ENCODE measurements at regions not wholly inside any gene's neighbourhood (a gene's known extent, or its start where the extent isn't known, plus 50 kb on each side); places are given as distances from the start of the nearest gene placed in this dataset.

DNA sequence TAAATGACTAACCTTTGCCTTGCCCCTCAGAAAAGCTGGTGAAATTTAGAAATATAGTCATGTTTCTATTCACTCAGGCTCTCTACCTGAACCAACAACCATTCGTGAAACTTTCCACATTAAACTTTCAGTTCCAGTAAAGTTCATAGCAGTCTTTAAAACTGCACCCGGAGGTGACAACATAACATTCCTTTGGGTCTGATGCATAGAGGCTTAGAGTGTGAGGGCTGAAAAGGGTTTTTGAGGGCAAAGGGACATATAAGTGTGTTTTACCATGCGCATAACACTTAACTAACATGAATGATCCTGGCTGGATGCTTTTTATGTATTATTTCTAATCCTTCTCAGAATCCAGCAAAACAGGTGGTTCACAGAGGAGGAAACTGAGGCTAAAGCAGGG is 471.7 kb upstream of the MCTP2 start:
- TF ChIP-seq, protein P1, sequence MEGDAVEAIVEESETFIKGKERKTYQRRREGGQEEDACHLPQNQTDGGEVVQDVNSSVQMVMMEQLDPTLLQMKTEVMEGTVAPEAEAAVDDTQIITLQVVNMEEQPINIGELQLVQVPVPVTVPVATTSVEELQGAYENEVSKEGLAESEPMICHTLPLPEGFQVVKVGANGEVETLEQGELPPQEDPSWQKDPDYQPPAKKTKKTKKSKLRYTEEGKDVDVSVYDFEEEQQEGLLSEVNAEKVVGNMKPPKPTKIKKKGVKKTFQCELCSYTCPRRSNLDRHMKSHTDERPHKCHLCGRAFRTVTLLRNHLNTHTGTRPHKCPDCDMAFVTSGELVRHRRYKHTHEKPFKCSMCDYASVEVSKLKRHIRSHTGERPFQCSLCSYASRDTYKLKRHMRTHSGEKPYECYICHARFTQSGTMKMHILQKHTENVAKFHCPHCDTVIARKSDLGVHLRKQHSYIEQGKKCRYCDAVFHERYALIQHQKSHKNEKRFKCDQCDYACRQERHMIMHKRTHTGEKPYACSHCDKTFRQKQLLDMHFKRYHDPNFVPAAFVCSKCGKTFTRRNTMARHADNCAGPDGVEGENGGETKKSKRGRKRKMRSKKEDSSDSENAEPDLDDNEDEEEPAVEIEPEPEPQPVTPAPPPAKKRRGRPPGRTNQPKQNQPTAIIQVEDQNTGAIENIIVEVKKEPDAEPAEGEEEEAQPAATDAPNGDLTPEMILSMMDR (IDR thresholded peaks at IDR 0.05) = no peak
- no peak for TF ChIP-seq POLR2A (IDR thresholded peaks at IDR 0.05)
